ENCODE measurements at regions not wholly inside any gene's neighbourhood (a gene's known extent, or its start where the extent isn't known, plus 50 kb on each side); places are given as distances from the start of the nearest gene placed in this dataset.

GRCh38 chr3:18012436-18012835 is 270.0 kb upstream of the TBC1D5 start:
- DNase-seq (ENCODE audit: low read depth, low spot score) = no peak
- Mint-ChIP-seq H3K27ac (ENCODE audit: unreplicated experiment) (no peak overlapping the region), H3K9me3 (peaks cover 7% of the 10 kb centered on the region), H3K36me3 (ENCODE audit: low read depth) (peaks cover 30% of the 10 kb centered on the region), H3K4me3 (no peak overlapping the region), H3K27me3 (ENCODE audit: low read depth) (no peaks in the 10 kb centered on the region), H3K4me1 (no peaks in the 10 kb centered on the region)
- no peak for TF ChIP-seq CTCF (conservative IDR thresholded peaks at IDR 0.05)

GRCh38 chr3:18011387-18011786 is 269.0 kb upstream of the TBC1D5 start:
- Mint-ChIP-seq H3K9me3 (peaks cover 7% of the 10 kb centered on the region), H3K27ac (ENCODE audit: unreplicated experiment) (no peak overlapping the region), H3K4me3 (no peak overlapping the region), H3K4me1 (no peaks in the 10 kb centered on the region), H3K36me3 (ENCODE audit: low read depth) (peaks cover 22% of the 10 kb centered on the region), H3K27me3 (ENCODE audit: low read depth) (no peaks in the 10 kb centered on the region)
- no peak for DNase-seq (ENCODE audit: low read depth, low spot score)
- TF ChIP-seq CTCF (conservative IDR thresholded peaks at IDR 0.05) = no peak

- Mint-ChIP-seq H3K4me3 (no peak overlapping the region), H3K27me3 (ENCODE audit: low read depth) (no peaks in the 10 kb centered on the region), H3K27ac (ENCODE audit: unreplicated experiment) (no peak overlapping the region), H3K4me1 (no peaks in the 10 kb centered on the region), H3K9me3 (peaks cover 7% of the 10 kb centered on the region), H3K36me3 (ENCODE audit: low read depth) (peaks cover 23% of the 10 kb centered on the region)
- TF ChIP-seq CTCF (conservative IDR thresholded peaks at IDR 0.05) = no peak
- DNase-seq (ENCODE audit: low read depth, low spot score) = no peak
Observed at GRCh38 chr3:18010001-18010400, 267.6 kb upstream of the TBC1D5 start.

- H3K9me3 Mint-ChIP-seq = peaks cover 7% of the 10 kb centered on the region
- no peak overlapping the region for H3K27ac Mint-ChIP-seq (ENCODE audit: unreplicated experiment)
- H3K4me3 Mint-ChIP-seq = no peak overlapping the region
- DNase-seq (ENCODE audit: low read depth, low spot score) = no peak
- H3K4me1 Mint-ChIP-seq = no peaks in the 10 kb centered on the region
- no peak for TF ChIP-seq CTCF (conservative IDR thresholded peaks at IDR 0.05)
- H3K27me3 Mint-ChIP-seq (ENCODE audit: low read depth) = no peaks in the 10 kb centered on the region
- peaks cover 25% of the 10 kb centered on the region for H3K36me3 Mint-ChIP-seq (ENCODE audit: low read depth)
Observed at GRCh38 chr3:18008706-18009368, 266.4 kb upstream of the TBC1D5 start.

- Mint-ChIP-seq H3K27me3 (ENCODE audit: low read depth) (no peaks in the 10 kb centered on the region), H3K36me3 (ENCODE audit: low read depth) (peaks cover 25% of the 10 kb centered on the region), H3K27ac (ENCODE audit: unreplicated experiment) (no peak overlapping the region), H3K4me3 (no peak overlapping the region), H3K9me3 (peaks cover 3% of the 10 kb centered on the region), H3K4me1 (no peaks in the 10 kb centered on the region)
- DNase-seq (ENCODE audit: low read depth, low spot score) = no peak
- TF ChIP-seq CTCF (conservative IDR thresholded peaks at IDR 0.05) = no peak
Observed at GRCh38 chr3:18007980-18008379, 265.5 kb upstream of the TBC1D5 start.
